ENCODE measurements at regions not wholly inside any gene's neighbourhood (a gene's known extent, or its start where the extent isn't known, plus 50 kb on each side); places are given as distances from the start of the nearest gene placed in this dataset.
"Not testable (repeated sequence)": the region's sequence is repeated elsewhere in the genome, so short reads cannot be mapped to it uniquely, and the experiment has no call there.

DNA sequence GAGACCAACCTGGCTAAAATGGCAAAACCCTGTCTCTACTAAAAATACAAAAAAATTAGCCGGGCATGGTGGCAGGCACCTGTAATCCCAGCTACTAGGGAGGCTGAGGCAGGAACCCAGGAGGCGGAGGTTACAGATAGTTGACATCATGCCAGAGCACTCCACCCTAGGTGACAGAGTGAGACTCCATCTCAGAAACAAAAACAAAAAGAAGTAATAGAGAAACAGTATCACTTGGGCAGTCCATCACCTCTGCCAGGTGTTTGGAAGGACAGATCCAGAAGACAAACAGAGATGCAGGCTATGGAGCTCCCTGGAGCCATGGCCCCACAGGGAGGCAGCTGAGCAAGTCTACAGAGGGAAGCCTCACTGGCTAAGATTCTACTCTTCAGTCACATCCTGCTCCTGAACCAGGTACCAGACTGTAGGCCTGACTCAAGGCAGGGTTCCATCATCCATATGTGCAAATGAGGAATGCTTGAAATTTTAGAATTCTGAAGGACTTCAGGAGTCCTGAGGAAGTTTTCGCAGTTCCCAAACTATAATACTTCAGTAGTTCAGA, 81.4 kb upstream of the CPEB2 start:
- DNase-seq (ENCODE audit: low read depth), result no peak

- DNase-seq (ENCODE audit: low read depth), result not testable (repeated sequence)
These were observed 80.5 kb upstream of the CPEB2 start for GRCh38 chr4:14921781-14922180.

- DNase-seq (ENCODE audit: low read depth), result no peak
These were observed 78.0 kb upstream of the CPEB2 start for GRCh38 chr4:14924076-14924811.

GRCh38 chr4:14924812-14925344, 77.4 kb upstream of the CPEB2 start:
- no peak for DNase-seq (ENCODE audit: low read depth)

GRCh38 chr4:14925471-14925870, 76.8 kb upstream of the CPEB2 start:
- no peak for DNase-seq (ENCODE audit: low read depth)

DNA sequence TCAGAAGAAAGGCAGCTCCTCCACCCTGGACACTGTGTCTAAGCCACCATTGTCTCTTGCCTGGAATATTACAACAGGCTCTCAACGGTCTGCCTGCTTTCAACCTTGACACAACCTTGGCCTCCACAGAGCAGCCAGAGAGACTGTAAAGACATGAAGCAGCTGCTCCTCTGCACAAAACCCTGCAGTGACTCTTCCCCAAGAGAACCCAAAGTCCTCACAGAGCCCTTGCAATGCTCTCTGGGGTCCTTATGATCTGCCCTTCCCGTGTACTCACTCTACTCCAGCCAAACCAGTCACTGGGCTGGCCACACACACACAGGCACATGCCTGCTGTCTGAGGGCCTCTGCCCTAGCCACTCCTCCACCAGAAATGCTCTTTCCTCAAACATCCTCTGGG, 75.9 kb upstream of the CPEB2 start:
- DNase-seq (ENCODE audit: low read depth), result no peak

DNA sequence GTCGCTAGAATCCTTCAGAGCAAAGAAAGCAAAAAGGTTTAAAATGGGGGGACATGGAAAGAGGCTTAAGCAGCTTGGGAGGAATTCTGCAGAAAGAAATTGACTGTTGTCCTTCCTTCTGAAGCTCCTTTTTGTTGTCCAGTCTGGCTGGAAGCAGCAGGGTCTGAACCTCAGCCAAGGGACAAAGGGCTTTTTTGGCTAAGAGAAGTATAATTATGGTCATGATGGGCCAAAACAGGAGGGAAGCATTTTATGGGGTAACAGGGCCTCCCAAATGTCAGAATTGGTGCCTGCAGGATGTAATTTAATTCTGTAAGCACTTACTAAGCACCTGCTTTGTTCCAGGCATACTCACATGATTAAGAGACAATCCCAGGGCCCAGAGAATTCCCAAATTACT, 74.2 kb upstream of the CPEB2 start:
- no peak for DNase-seq (ENCODE audit: low read depth)

- no peak for DNase-seq (ENCODE audit: low read depth)
These were observed 72.6 kb upstream of the CPEB2 start for GRCh38 chr4:14929669-14930068.

DNA sequence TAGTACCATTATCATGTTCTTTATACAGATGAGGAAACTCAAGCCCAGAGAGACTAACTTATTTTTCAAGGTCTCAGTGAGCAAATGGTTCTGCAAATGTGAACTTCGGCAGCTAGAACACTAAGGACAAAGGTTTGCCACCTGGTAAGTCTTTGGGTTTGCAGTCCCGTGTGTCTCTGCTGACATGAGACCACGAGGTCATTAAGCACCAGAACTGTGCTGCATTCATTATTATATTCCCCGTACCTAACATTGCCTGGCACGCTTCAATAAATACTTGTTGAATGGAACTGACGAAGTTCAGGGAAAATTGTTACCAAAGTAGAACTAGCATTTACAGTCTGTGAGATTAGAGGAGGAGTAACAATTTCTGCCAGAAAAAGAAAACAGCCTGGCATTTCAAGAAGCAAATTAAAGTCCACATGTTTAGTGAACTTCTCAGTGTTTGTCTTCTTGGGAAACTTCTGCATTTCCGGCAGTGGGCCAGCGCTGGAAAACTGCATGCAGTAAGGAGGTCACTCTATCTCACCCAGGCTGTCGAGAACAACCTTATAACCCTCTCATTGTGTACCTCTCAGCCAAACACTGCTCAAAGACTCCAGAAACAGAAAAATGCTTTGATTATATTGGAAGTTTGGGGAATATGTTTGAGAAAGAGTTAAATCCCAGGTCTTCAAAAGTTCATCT, 67.4 kb upstream of the CPEB2 start:
- DNase-seq (ENCODE audit: low read depth), result no peak

DNA sequence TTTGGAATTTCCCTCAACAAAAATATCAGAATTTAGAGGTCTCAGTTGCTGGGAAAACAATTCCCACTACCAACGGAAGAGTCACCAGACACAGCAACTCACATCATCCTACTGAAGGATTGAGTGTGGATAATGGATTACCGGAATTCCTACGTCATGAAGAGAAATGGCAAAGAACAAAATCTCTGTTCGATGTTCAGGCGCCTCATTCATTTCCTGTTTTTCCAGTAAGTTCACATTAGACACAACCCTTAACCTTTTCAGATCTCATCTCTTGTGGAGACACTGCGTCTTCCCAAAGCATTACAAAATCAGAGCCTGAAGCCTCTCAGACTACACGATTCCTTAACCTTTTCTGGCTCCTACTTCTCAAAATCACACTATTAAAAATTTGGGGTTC, 58.5 kb upstream of the CPEB2 start:
- DNase-seq (ENCODE audit: low read depth), result no peak

DNA sequence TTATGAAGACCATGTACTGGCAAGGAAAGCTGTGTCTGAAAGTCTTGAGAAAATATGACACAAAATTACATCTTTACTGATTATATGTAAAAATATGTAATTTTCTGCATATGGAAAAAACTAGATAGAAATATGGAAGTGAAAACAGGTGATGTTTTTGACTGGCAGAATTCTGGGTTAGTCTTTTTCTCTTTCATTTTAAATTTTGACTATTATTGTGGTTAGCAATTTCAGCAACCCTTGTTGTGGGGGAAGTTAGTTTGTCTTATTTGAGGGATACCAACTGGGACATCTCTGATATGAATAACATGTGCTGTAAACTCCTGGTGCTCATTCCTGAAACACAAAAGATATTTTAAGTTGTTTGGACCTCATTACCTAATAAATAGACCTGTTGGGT, 49.9 kb upstream of the CPEB2 start:
- DNase-seq (ENCODE audit: low read depth), result no peak
